ENCODE measurements at regions not wholly inside any gene's neighbourhood (a gene's known extent, or its start where the extent isn't known, plus 50 kb on each side); places are given as distances from the start of the nearest gene placed in this dataset.

DNA sequence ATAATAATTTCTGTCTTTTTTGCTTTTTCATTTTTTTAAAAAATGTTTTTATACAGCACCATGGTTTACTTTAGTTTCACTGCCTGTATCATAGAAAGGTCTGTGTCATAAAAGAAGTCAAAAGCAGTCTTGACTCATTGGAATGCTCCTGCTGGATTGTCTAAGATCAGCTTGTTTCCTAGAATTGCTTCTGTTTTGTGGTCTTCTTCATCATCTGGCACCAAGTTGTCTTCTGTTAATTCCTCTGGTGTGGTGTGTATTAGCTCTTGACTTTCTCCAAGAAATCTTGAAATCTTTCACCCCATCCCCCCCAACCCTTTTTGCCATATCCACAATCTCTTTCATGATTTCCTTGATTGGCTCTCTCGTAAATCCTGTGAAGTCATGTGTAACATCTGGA lies 250.3 kb upstream of the CXCL12 start:
- H3K79me1 ChIP-seq (replicated peaks; ENCODE audit: low read length, poor library complexity, severe bottlenecking): no peaks in the 10 kb centered on the region
- H4K8ac ChIP-seq (ENCODE audit: low read length): no peak overlapping the region
- H3K9me3 ChIP-seq (ENCODE audit: control insufficient read depth, low read length): peaks cover 12% of the 10 kb centered on the region
- H3K4me3 ChIP-seq (ENCODE audit: insufficient read depth in 1 of 2, low read depth in 1 of 2, low read length in 2 of 2): no peak overlapping the region
- H3K4me1 ChIP-seq (ENCODE audit: control insufficient read depth, insufficient read depth, low read depth, low read length): no peaks in the 10 kb centered on the region
- no peak overlapping the region for H3K4ac ChIP-seq (ENCODE audit: low read depth in 1 of 2, low read length in 2 of 2)
- H2AFZ ChIP-seq (ENCODE audit: low read depth, low read length): no peak overlapping the region
- no peak overlapping the region for H4K91ac ChIP-seq (ENCODE audit: low read length)
- no peak overlapping the region for H3K14ac ChIP-seq (ENCODE audit: low read length in 2 of 2)
- no peak overlapping the region for H2BK15ac ChIP-seq (ENCODE audit: low read depth, poor library complexity, severe bottlenecking)
- no peak for DNase-seq
- no peak overlapping the region for H2BK120ac ChIP-seq (ENCODE audit: low read depth, low read length)
- H3K27ac ChIP-seq (ENCODE audit: low read length, poor library complexity, severe bottlenecking): no peak overlapping the region
- H3K9ac ChIP-seq (ENCODE audit: low read length): no peak overlapping the region
- H3K23ac ChIP-seq (ENCODE audit: low read length in 2 of 2): no peak overlapping the region
- no peaks in the 10 kb centered on the region for H3K36me3 ChIP-seq (ENCODE audit: control insufficient read depth in 1 of 2, insufficient read depth in 2 of 2, low read depth in 1 of 2, low read length in 2 of 2)
- H2BK5ac ChIP-seq (ENCODE audit: low read depth, low read length, poor library complexity, severe bottlenecking): no peak overlapping the region
- no peak overlapping the region for H3K18ac ChIP-seq (ENCODE audit: low read depth in 1 of 2, low read length in 2 of 2)
- WGBS: 91% methylated on average over 1 of the region's 1 CpG
- H2AK5ac ChIP-seq (ENCODE audit: low read length, severe bottlenecking): no peak overlapping the region
- H3K27me3 ChIP-seq (ENCODE audit: control insufficient read depth in 1 of 2, insufficient read depth in 1 of 2, low read length in 2 of 2): no peaks in the 10 kb centered on the region
- no peak overlapping the region for H3K4me2 ChIP-seq (ENCODE audit: low read length, poor library complexity, severe bottlenecking)
- no peak overlapping the region for H2BK12ac ChIP-seq (ENCODE audit: low read length in 2 of 2)

DNA sequence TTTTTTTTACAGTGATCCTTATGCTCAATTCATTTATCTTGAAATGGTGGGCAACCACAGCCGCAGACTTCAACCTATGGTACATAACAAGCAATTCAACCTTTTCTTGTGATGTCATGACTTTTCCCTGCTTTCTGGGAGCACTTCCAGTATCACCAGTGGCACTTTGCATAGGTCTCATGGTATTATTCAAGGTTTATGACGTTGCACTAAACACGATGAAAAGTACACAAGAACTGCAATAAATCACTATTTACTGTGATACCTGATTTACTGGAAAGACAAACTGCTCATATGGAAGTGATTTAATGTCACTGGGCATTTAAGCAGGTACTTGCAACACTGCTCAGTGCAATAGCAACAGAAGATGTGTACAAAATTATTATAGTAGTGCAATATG lies 251.7 kb upstream of the CXCL12 start:
- Histone ChIP-seq H3K9me3 (ENCODE audit: control insufficient read depth, low read length) (peaks cover 12% of the 10 kb centered on the region), H2BK120ac (ENCODE audit: low read depth, low read length) (no peak overlapping the region), H2BK12ac (ENCODE audit: low read length in 2 of 2) (no peak overlapping the region), H3K27me3 (ENCODE audit: control insufficient read depth in 1 of 2, insufficient read depth in 1 of 2, low read length in 2 of 2) (no peaks in the 10 kb centered on the region), H3K79me1 (replicated peaks; ENCODE audit: low read length, poor library complexity, severe bottlenecking) (no peaks in the 10 kb centered on the region), H3K23ac (ENCODE audit: low read length in 2 of 2) (no peak overlapping the region), H3K18ac (ENCODE audit: low read depth in 1 of 2, low read length in 2 of 2) (no peak overlapping the region), H3K4me1 (ENCODE audit: control insufficient read depth, insufficient read depth, low read depth, low read length) (no peaks in the 10 kb centered on the region), H2BK5ac (ENCODE audit: low read depth, low read length, poor library complexity, severe bottlenecking) (no peak overlapping the region), H3K4ac (ENCODE audit: low read depth in 1 of 2, low read length in 2 of 2) (no peak overlapping the region), H4K8ac (ENCODE audit: low read length) (no peak overlapping the region), H3K4me3 (ENCODE audit: insufficient read depth in 1 of 2, low read depth in 1 of 2, low read length in 2 of 2) (no peak overlapping the region), H3K9ac (ENCODE audit: low read length) (no peak overlapping the region), H3K27ac (ENCODE audit: low read length, poor library complexity, severe bottlenecking) (no peak overlapping the region), H4K91ac (ENCODE audit: low read length) (no peak overlapping the region), H3K4me2 (ENCODE audit: low read length, poor library complexity, severe bottlenecking) (no peak overlapping the region), H2AFZ (ENCODE audit: low read depth, low read length) (no peak overlapping the region), H2AK5ac (ENCODE audit: low read length, severe bottlenecking) (no peak overlapping the region), H3K14ac (ENCODE audit: low read length in 2 of 2) (no peak overlapping the region), H3K36me3 (ENCODE audit: control insufficient read depth in 1 of 2, insufficient read depth in 2 of 2, low read depth in 1 of 2, low read length in 2 of 2) (no peaks in the 10 kb centered on the region), H2BK15ac (ENCODE audit: low read depth, poor library complexity, severe bottlenecking) (no peak overlapping the region)
- DNase-seq: no peak
- WGBS: 76% methylated on average over 3 of the region's 3 CpGs

GRCh38 chr10:44640429-44640828 lies 255.5 kb upstream of the CXCL12 start:
- Histone ChIP-seq H3K9me3 (ENCODE audit: control insufficient read depth, low read length) (peaks cover 12% of the 10 kb centered on the region), H2BK5ac (ENCODE audit: low read depth, low read length, poor library complexity, severe bottlenecking) (no peak overlapping the region), H3K4me2 (ENCODE audit: low read length, poor library complexity, severe bottlenecking) (no peak overlapping the region), H4K8ac (ENCODE audit: low read length) (no peak overlapping the region), H2BK12ac (ENCODE audit: low read length in 2 of 2) (no peak overlapping the region), H3K4me3 (ENCODE audit: insufficient read depth in 1 of 2, low read depth in 1 of 2, low read length in 2 of 2) (no peak overlapping the region), H4K91ac (ENCODE audit: low read length) (no peak overlapping the region), H2AK5ac (ENCODE audit: low read length, severe bottlenecking) (no peak overlapping the region), H3K23ac (ENCODE audit: low read length in 2 of 2) (no peak overlapping the region), H2BK15ac (ENCODE audit: low read depth, poor library complexity, severe bottlenecking) (no peak overlapping the region), H3K14ac (ENCODE audit: low read length in 2 of 2) (peak overlapping the region in 1 of 2 experiments; percentile 84), H2AFZ (ENCODE audit: low read depth, low read length) (no peak overlapping the region), H3K18ac (ENCODE audit: low read depth in 1 of 2, low read length in 2 of 2) (no peak overlapping the region), H3K9ac (ENCODE audit: low read length) (no peak overlapping the region), H2BK120ac (ENCODE audit: low read depth, low read length) (no peak overlapping the region), H3K79me1 (replicated peaks; ENCODE audit: low read length, poor library complexity, severe bottlenecking) (no peaks in the 10 kb centered on the region), H3K4me1 (ENCODE audit: control insufficient read depth, insufficient read depth, low read depth, low read length) (no peaks in the 10 kb centered on the region), H3K4ac (ENCODE audit: low read depth in 1 of 2, low read length in 2 of 2) (no peak overlapping the region), H3K36me3 (ENCODE audit: control insufficient read depth in 1 of 2, insufficient read depth in 2 of 2, low read depth in 1 of 2, low read length in 2 of 2) (no peaks in the 10 kb centered on the region), H3K27ac (ENCODE audit: low read length, poor library complexity, severe bottlenecking) (no peak overlapping the region), H3K27me3 (ENCODE audit: control insufficient read depth in 1 of 2, insufficient read depth in 1 of 2, low read length in 2 of 2) (no peaks in the 10 kb centered on the region)
- no peak for DNase-seq
- 72% methylated on average over 7 of the region's 7 CpGs for WGBS

GRCh38 chr10:44647473-44647872 lies 262.6 kb upstream of the CXCL12 start:
- whole genome bisulfite sequencing: 68% methylated on average over 2 of the region's 2 CpGs
- Histone ChIP-seq H3K18ac (ENCODE audit: low read depth in 1 of 2, low read length in 2 of 2) (no peak overlapping the region), H3K4ac (ENCODE audit: low read depth in 1 of 2, low read length in 2 of 2) (no peak overlapping the region), H3K79me1 (replicated peaks; ENCODE audit: low read length, poor library complexity, severe bottlenecking) (no peaks in the 10 kb centered on the region), H2BK5ac (ENCODE audit: low read depth, low read length, poor library complexity, severe bottlenecking) (peak overlapping the region; percentile 21), H2AK5ac (ENCODE audit: low read length, severe bottlenecking) (peak overlapping the region; percentile 52), H3K27me3 (ENCODE audit: control insufficient read depth in 1 of 2, insufficient read depth in 1 of 2, low read length in 2 of 2) (no peaks in the 10 kb centered on the region), H3K4me1 (ENCODE audit: control insufficient read depth, insufficient read depth, low read depth, low read length) (peaks cover 20% of the 10 kb centered on the region), H3K4me3 (ENCODE audit: insufficient read depth in 1 of 2, low read depth in 1 of 2, low read length in 2 of 2) (no peak overlapping the region), H3K23ac (ENCODE audit: low read length in 2 of 2) (no peak overlapping the region), H3K4me2 (ENCODE audit: low read length, poor library complexity, severe bottlenecking) (no peak overlapping the region), H3K9ac (ENCODE audit: low read length) (peak overlapping the region; percentile 3), H3K14ac (ENCODE audit: low read length in 2 of 2) (no peak overlapping the region), H2BK15ac (ENCODE audit: low read depth, poor library complexity, severe bottlenecking) (no peak overlapping the region), H2BK12ac (ENCODE audit: low read length in 2 of 2) (no peak overlapping the region), H3K27ac (ENCODE audit: low read length, poor library complexity, severe bottlenecking) (peak overlapping the region; percentile 84), H3K9me3 (ENCODE audit: control insufficient read depth, low read length) (no peaks in the 10 kb centered on the region), H2BK120ac (ENCODE audit: low read depth, low read length) (no peak overlapping the region), H4K8ac (ENCODE audit: low read length) (no peak overlapping the region), H2AFZ (ENCODE audit: low read depth, low read length) (no peak overlapping the region), H4K91ac (ENCODE audit: low read length) (no peak overlapping the region), H3K36me3 (ENCODE audit: control insufficient read depth in 1 of 2, insufficient read depth in 2 of 2, low read depth in 1 of 2, low read length in 2 of 2) (no peaks in the 10 kb centered on the region)
- DNase-seq: no peak

All from mesenchymal stem cell (in vitro differentiated cells and primary cell).